ENCODE measurements at regions not wholly inside any gene's neighbourhood (a gene's known extent, or its start where the extent isn't known, plus 50 kb on each side); places are given as distances from the start of the nearest gene placed in this dataset.

GRCh38 chr4:12716896-12717295 is 767.2 kb downstream of the RAB28 start:
- TF ChIP-seq CTCF (IDR thresholded peaks at IDR 0.05) (no peak), POLR2A (IDR thresholded peaks at IDR 0.05) (no peak), POLR2AphosphoS5 (IDR thresholded peaks at IDR 0.05) (no peak), EP300 (IDR thresholded peaks at IDR 0.05; ENCODE audit: low read depth) (no peak)
- intact Hi-C loops (cut with DNase I; ENCODE audit: low total_unique reads) = no loop called here

GRCh38 chr4:12712648-12713339 is 771.3 kb downstream of the RAB28 start:
- no peak for TF ChIP-seq POLR2AphosphoS5 (IDR thresholded peaks at IDR 0.05)
- Histone ChIP-seq H3K4me1 (no peaks in the 10 kb centered on the region), H3K4me3 (no peak overlapping the region), H3K27me3 (no peaks in the 10 kb centered on the region), H3K9me3 (no peaks in the 10 kb centered on the region), H3K27ac (no peak overlapping the region), H3K36me3 (no peaks in the 10 kb centered on the region)
- intact Hi-C loops (cut with DNase I; ENCODE audit: low total_unique reads) = no loop called here
- 67 to 81% methylated on average over 4 to 8 of the region's 8 CpGs for WGBS, 2 donors (ENCODE audit: low coverage in 1 of 2)
- in situ Hi-C loops (cut with MboI; ENCODE audit: low pct_ligation_motif_present in 1 of 4, low pct_unique_long_range_greater_than_20kb in 1 of 4, low sequenced_read_pairs in 3 of 4) = no loop called here
- no peak for DNase-seq

More at GRCh38 chr4:12716896-12717295, 767.2 kb downstream of the RAB28 start:
- in situ Hi-C loops (cut with MboI; ENCODE audit: low pct_ligation_motif_present in 1 of 4, low pct_unique_long_range_greater_than_20kb in 1 of 4, low sequenced_read_pairs in 3 of 4) = no loop called here
- Histone ChIP-seq H3K36me3 (no peaks in the 10 kb centered on the region), H3K9me3 (no peaks in the 10 kb centered on the region), H3K27me3 (no peaks in the 10 kb centered on the region), H3K4me3 (no peak overlapping the region), H3K27ac (no peak overlapping the region), H3K4me1 (no peaks in the 10 kb centered on the region)
- WGBS, 2 donors (ENCODE audit: low coverage in 1 of 2) = 61% methylated on average over 1 of the region's 1 CpG; no CpG with 5 or more reads in 1 of the 2 donors
- DNase-seq = no peak

- Histone ChIP-seq H3K4me1 (no peaks in the 10 kb centered on the region), H3K4me3 (no peak overlapping the region), H3K27me3 (no peaks in the 10 kb centered on the region), H3K9me3 (no peaks in the 10 kb centered on the region), H3K36me3 (no peaks in the 10 kb centered on the region), H3K27ac (no peak overlapping the region)
- no peak for DNase-seq
- in situ Hi-C loops (cut with MboI; ENCODE audit: low pct_ligation_motif_present in 1 of 4, low pct_unique_long_range_greater_than_20kb in 1 of 4, low sequenced_read_pairs in 3 of 4) = no loop called here
- 83 to 94% methylated on average over 1 of the region's 1 CpG for WGBS, 2 donors (ENCODE audit: low coverage in 1 of 2)
- intact Hi-C loops (cut with DNase I; ENCODE audit: low total_unique reads) = no loop called here
- no peak for TF ChIP-seq EP300 (IDR thresholded peaks at IDR 0.05; ENCODE audit: low read depth)
- no peak for TF ChIP-seq CTCF (IDR thresholded peaks at IDR 0.05)
- no peak for TF ChIP-seq POLR2A (IDR thresholded peaks at IDR 0.05)
- TF ChIP-seq POLR2AphosphoS5 (IDR thresholded peaks at IDR 0.05) = no peak
Observed at GRCh38 chr4:12707381-12708175, 776.6 kb downstream of the RAB28 start.

- H3K4me3 ChIP-seq = no peak overlapping the region
- in situ Hi-C loops (cut with MboI; ENCODE audit: low pct_ligation_motif_present in 1 of 4, low pct_unique_long_range_greater_than_20kb in 1 of 4, low sequenced_read_pairs in 3 of 4) (no loop called here), intact Hi-C loops (cut with DNase I; ENCODE audit: low total_unique reads) (no loop called here)
- no peaks in the 10 kb centered on the region for H3K4me1 ChIP-seq
- H3K9me3 ChIP-seq = no peaks in the 10 kb centered on the region
- no peaks in the 10 kb centered on the region for H3K27me3 ChIP-seq
- no peaks in the 10 kb centered on the region for H3K36me3 ChIP-seq
- H3K27ac ChIP-seq = no peak overlapping the region
- TF ChIP-seq POLR2A (IDR thresholded peaks at IDR 0.05) (no peak), POLR2AphosphoS5 (IDR thresholded peaks at IDR 0.05) (no peak), EP300 (IDR thresholded peaks at IDR 0.05; ENCODE audit: low read depth) (no peak), CTCF (IDR thresholded peaks at IDR 0.05) (no peak)
- WGBS, 2 donors (ENCODE audit: low coverage in 1 of 2) = 20 to 46% methylated on average over 2 to 9 of the region's 9 CpGs
- DNase-seq = no peak
Observed at GRCh38 chr4:12703036-12703435, 781.1 kb downstream of the RAB28 start.

All from transverse colon (tissue), 4 donors.